ENCODE measurements at regions not wholly inside any gene's neighbourhood (a gene's known extent, or its start where the extent isn't known, plus 50 kb on each side); places are given as distances from the start of the nearest gene placed in this dataset.

GRCh38 chr1:211194826-211195225 lies 60.9 kb upstream of the KCNH1 start:
- Histone ChIP-seq H2BK120ac (ENCODE audit: low read depth, low read length) (no peak overlapping the region), H3K4me1 (ENCODE audit: control insufficient read depth, insufficient read depth, low read length) (no peaks in the 10 kb centered on the region), H3K4me2 (ENCODE audit: low read depth, low read length) (no peak overlapping the region), H4K20me1 (ENCODE audit: insufficient read depth, low read length) (no peaks in the 10 kb centered on the region), H3K14ac (replicated peaks; ENCODE audit: low read depth, low read length) (no peak overlapping the region), H3K23ac (ENCODE audit: low read depth, low read length) (no peak overlapping the region), H3K56ac (ENCODE audit: extremely low read depth, insufficient read depth, low read length) (no peak overlapping the region), H3K4me3 (ENCODE audit: insufficient read depth, low read depth, low read length) (no peak overlapping the region), H2AK5ac (ENCODE audit: low read depth, low read length) (no peak overlapping the region), H4K5ac (ENCODE audit: low read depth, low read length) (no peak overlapping the region), H3K4ac (ENCODE audit: low read depth, low read length) (no peak overlapping the region), H3K36me3 (ENCODE audit: control insufficient read depth, insufficient read depth, low read length) (no peaks in the 10 kb centered on the region), H3K9me3 (ENCODE audit: control insufficient read depth, insufficient read depth, low read length) (no peaks in the 10 kb centered on the region), H4K91ac (ENCODE audit: insufficient read depth, low read depth, low read length) (no peak overlapping the region), H3K79me1 (ENCODE audit: low read depth in 1 of 2, low read length in 2 of 2) (no peaks in the 10 kb centered on the region), H3K27ac (ENCODE audit: insufficient read depth, low read length) (no peak overlapping the region), H3K9ac (ENCODE audit: low read depth, low read length) (no peak overlapping the region), H2AK9ac (replicated peaks; ENCODE audit: low read depth, low read length, poor library complexity) (no peak overlapping the region), H2BK15ac (ENCODE audit: low read depth, low read length) (no peak overlapping the region), H4K8ac (ENCODE audit: low read depth in 2 of 2, low read length in 2 of 2) (no peak overlapping the region), H3K18ac (ENCODE audit: low read depth, low read length) (no peak overlapping the region), H3K27me3 (ENCODE audit: control insufficient read depth, insufficient read depth, low read length) (no peaks in the 10 kb centered on the region), H2BK20ac (ENCODE audit: low read depth, low read length) (no peak overlapping the region), H2AFZ (replicated peaks; ENCODE audit: low read length, poor library complexity) (no peak overlapping the region), H2BK5ac (ENCODE audit: low read depth, low read length, poor library complexity, severe bottlenecking) (no peak overlapping the region), H3K9me1 (ENCODE audit: insufficient read depth, low read length) (no peaks in the 10 kb centered on the region)
- POLR2A ChIA-PET (ENCODE audit: unreplicated experiment): no interaction called here
- no peak for TF ChIP-seq BHLHE40 (IDR thresholded peaks at IDR 0.05; ENCODE audit: low read depth, low read length)
- TF ChIP-seq SMC3 (IDR thresholded peaks at IDR 0.05; ENCODE audit: low read depth, low read length): no peak
- no peak for TF ChIP-seq RCOR1 (IDR thresholded peaks at IDR 0.05; ENCODE audit: insufficient replicate concordance, low read length)
- TF ChIP-seq, protein P1, sequence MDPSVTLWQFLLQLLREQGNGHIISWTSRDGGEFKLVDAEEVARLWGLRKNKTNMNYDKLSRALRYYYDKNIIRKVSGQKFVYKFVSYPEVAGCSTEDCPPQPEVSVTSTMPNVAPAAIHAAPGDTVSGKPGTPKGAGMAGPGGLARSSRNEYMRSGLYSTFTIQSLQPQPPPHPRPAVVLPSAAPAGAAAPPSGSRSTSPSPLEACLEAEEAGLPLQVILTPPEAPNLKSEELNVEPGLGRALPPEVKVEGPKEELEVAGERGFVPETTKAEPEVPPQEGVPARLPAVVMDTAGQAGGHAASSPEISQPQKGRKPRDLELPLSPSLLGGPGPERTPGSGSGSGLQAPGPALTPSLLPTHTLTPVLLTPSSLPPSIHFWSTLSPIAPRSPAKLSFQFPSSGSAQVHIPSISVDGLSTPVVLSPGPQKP (IDR thresholded peaks at IDR 0.05; ENCODE audit: borderline replicate concordance, low read depth, low read length): no peak
- TF ChIP-seq RAD21 (IDR thresholded peaks at IDR 0.05; ENCODE audit: low read length): no peak
- no peak for TF ChIP-seq RFX5 (IDR thresholded peaks at IDR 0.05; ENCODE audit: low read depth, low read length)
- no peak for TF ChIP-seq MXI1 (IDR thresholded peaks at IDR 0.05; ENCODE audit: borderline replicate concordance, low read depth, low read length)
- no peak for TF ChIP-seq CHD1 (IDR thresholded peaks at IDR 0.05; ENCODE audit: low read depth, low read length)
- TF ChIP-seq CEBPB (IDR thresholded peaks at IDR 0.05; ENCODE audit: low read depth, low read length): no peak
- TF ChIP-seq, protein P2, sequence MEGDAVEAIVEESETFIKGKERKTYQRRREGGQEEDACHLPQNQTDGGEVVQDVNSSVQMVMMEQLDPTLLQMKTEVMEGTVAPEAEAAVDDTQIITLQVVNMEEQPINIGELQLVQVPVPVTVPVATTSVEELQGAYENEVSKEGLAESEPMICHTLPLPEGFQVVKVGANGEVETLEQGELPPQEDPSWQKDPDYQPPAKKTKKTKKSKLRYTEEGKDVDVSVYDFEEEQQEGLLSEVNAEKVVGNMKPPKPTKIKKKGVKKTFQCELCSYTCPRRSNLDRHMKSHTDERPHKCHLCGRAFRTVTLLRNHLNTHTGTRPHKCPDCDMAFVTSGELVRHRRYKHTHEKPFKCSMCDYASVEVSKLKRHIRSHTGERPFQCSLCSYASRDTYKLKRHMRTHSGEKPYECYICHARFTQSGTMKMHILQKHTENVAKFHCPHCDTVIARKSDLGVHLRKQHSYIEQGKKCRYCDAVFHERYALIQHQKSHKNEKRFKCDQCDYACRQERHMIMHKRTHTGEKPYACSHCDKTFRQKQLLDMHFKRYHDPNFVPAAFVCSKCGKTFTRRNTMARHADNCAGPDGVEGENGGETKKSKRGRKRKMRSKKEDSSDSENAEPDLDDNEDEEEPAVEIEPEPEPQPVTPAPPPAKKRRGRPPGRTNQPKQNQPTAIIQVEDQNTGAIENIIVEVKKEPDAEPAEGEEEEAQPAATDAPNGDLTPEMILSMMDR (conservative IDR thresholded peaks at IDR 0.05; ENCODE audit: low read depth, low read length): no peak
- no peak for TF ChIP-seq MAZ (IDR thresholded peaks at IDR 0.05; ENCODE audit: borderline replicate concordance, low read depth, low read length)
- no peak for TF ChIP-seq POLR2A (IDR thresholded peaks at IDR 0.05; ENCODE audit: low read depth, low read length)
- TF ChIP-seq FOS (IDR thresholded peaks at IDR 0.05; ENCODE audit: low read depth, low read length): no peak
- no peak for TF ChIP-seq NFE2L2 (IDR thresholded peaks at IDR 0.05; ENCODE audit: low read depth, low read length)
- TF ChIP-seq MAFK (IDR thresholded peaks at IDR 0.05; ENCODE audit: low read depth, low read length): no peak
- TF ChIP-seq USF2 (IDR thresholded peaks at IDR 0.05; ENCODE audit: low read depth, low read length): no peak
- no TSS peak for BruUV-seq (replicated peaks)
- CTCF ChIA-PET: no interaction called here
- no CpG with 5 or more reads among the region's 1 CpG for WGBS, 2 experiments (ENCODE audit: extremely low coverage in 2 of 2, insufficient read length in 1 of 2)
- ATAC-seq (ENCODE audit: low read depth) (no peak), DNase-seq (no peak)
- dilution Hi-C loops (cut with HindIII; ENCODE audit: low sequenced_read_pairs, unreplicated experiment) (no loop called here), intact Hi-C loops (cut with micrococcal nuclease) (no loop called here), in situ Hi-C loops (cut with MboI; ENCODE audit: low sequenced_read_pairs) (no loop called here)

Measured in IMR-90 (cell line).